CD4-positive, alpha-beta memory T cell (primary cell): ENCODE measurements at regions not wholly inside any gene's neighbourhood (a gene's known extent, or its start where the extent isn't known, plus 50 kb on each side); places are given as distances from the start of the nearest gene placed in this dataset.
"Not testable (repeated sequence)": the region's sequence is repeated elsewhere in the genome, so short reads cannot be mapped to it uniquely, and the experiment has no call there.

Experiments
- CTCF ChIA-PET: fragments of 350-600 bp; sonication (Branson Sonifier 250); formaldehyde crosslinking; loops from one replicate; lab custom pipeline; 2021; ENCODE audit warnings: inconsistent platforms; ENCODE audit not compliant: partially characterized antibody; lab: Charles Lee
- POLR2A ChIA-PET: fragments of 350-600 bp; sonication (Branson Sonifier 250); formaldehyde crosslinking; loops from one replicate; lab custom pipeline; 2021; ENCODE audit not compliant: partially characterized antibody; lab: Charles Lee
- DNase-seq, 5 donors: peaks; one replicate each; pipeline versions ENCODE4 v3.0.0 to v3.0.0-alpha.2; 2020 to 2022; ENCODE audit warnings: mixed read lengths in 1 of 5
- H3K27ac ChIP-seq: one replicate; pipeline ENCODE4 v1.7.0; 2013; ENCODE audit warnings: low read depth, low read length
- H3K27me3 ChIP-seq: 2 replicates; pipeline ENCODE4 v1.7.0; 2013; ENCODE audit warnings: mild to moderate bottlenecking, low read length, moderate library complexity; ENCODE audit not compliant: insufficient read depth
- H3K36me3 ChIP-seq: 2 replicates; pipeline ENCODE4 v1.7.0; 2013; ENCODE audit warnings: mild to moderate bottlenecking, low read length, moderate library complexity; ENCODE audit not compliant: insufficient read depth
- H3K4me1 ChIP-seq: 2 replicates; pipeline ENCODE4 v1.7.0; 2013; ENCODE audit warnings: mild to moderate bottlenecking, low read length, moderate library complexity; ENCODE audit not compliant: insufficient read depth
- H3K4me3 ChIP-seq, 2 donors: one replicate each; pipeline ENCODE4 v1.7.0; 2013; ENCODE audit warnings: low read length in 2 of 2, mild to moderate bottlenecking in 1 of 2
- H3K9me3 ChIP-seq, 2 donors: one replicate each; pipeline ENCODE4 v1.7.0; 2013; ENCODE audit warnings: low read length in 2 of 2, control low read depth in 1 of 2; ENCODE audit not compliant: control insufficient read depth in 1 of 2
- H3K27ac Mint-ChIP-seq, 7 donors: one replicate each; pipeline ENCODE4 v1.8.0; 2020 to 2021; ENCODE audit warnings: mixed read lengths in 7 of 7, mild to moderate bottlenecking in 6 of 7, inconsistent platforms in 3 of 7, moderate library complexity in 3 of 7
- H3K27me3 Mint-ChIP-seq, 2 donors: one replicate each; pipeline ENCODE4 v1.8.0; 2020 to 2021; ENCODE audit warnings: mixed read lengths in 2 of 2
- H3K36me3 Mint-ChIP-seq, 2 donors: one replicate each; pipeline ENCODE4 v1.8.0; 2020 to 2021; ENCODE audit warnings: mixed read lengths in 2 of 2, inconsistent platforms in 1 of 2, mild to moderate bottlenecking in 1 of 2
- H3K4me1 Mint-ChIP-seq, 4 donors: one replicate each; pipeline ENCODE4 v1.8.0; 2020 to 2021; ENCODE audit warnings: mixed read lengths in 4 of 4, mild to moderate bottlenecking in 1 of 4
- H3K4me3 Mint-ChIP-seq, 8 donors: one replicate each; pipeline ENCODE4 v1.8.0; 2020 to 2021; ENCODE audit warnings: mixed read lengths in 8 of 8, mild to moderate bottlenecking in 7 of 8, moderate library complexity in 6 of 8, inconsistent platforms in 3 of 8
- H3K9me3 Mint-ChIP-seq, 8 donors: one replicate each; pipeline ENCODE4 v1.8.0; 2020 to 2021; ENCODE audit warnings: mixed read lengths in 8 of 8, mild to moderate bottlenecking in 5 of 8, inconsistent platforms in 3 of 8, moderate library complexity in 1 of 8
- intact Hi-C: fragments of 100-400 bp; cut with micrococcal nuclease; formaldehyde crosslinking; loops from one replicate; pipeline ENCODE4 v1.15.1; 2023

GRCh38 chr6:84596488-84596887 lies 167.9 kb downstream of the TBX18 start:
- H3K36me3 Mint-ChIP-seq = no peaks in the 10 kb centered on the region
- no peak overlapping the region for H3K27ac Mint-ChIP-seq
- no peaks in the 10 kb centered on the region for H3K4me1 Mint-ChIP-seq
- H3K27me3 Mint-ChIP-seq = no peaks in the 10 kb centered on the region
- Histone ChIP-seq H3K4me3 (no peak overlapping the region), H3K9me3 (no peaks in the 10 kb centered on the region), H3K27ac (no peak overlapping the region), H3K27me3 (no peaks in the 10 kb centered on the region), H3K4me1 (no peaks in the 10 kb centered on the region), H3K36me3 (no peaks in the 10 kb centered on the region)
- DNase-seq = no peak
- intact Hi-C loops = no loop called here
- ChIA-PET CTCF (no interaction called here), POLR2A (no interaction called here)
- peaks cover 0 to 5% (median 3%) of the 10 kb centered on the region in 8 donors for H3K9me3 Mint-ChIP-seq
- H3K4me3 Mint-ChIP-seq = no peak overlapping the region

GRCh38 chr6:84588697-84589080 lies 175.7 kb downstream of the TBX18 start:
- Mint-ChIP-seq H3K4me3 (peak overlapping the region in 1 of 8 donors; percentile 26), H3K9me3 (peaks cover 0 to 6% (median 1%) of the 10 kb centered on the region in 8 donors), H3K27ac (no peak overlapping the region), H3K4me1 (peaks cover 0 to 2% (median 0%) of the 10 kb centered on the region in 4 donors), H3K27me3 (no peaks in the 10 kb centered on the region), H3K36me3 (no peaks in the 10 kb centered on the region)
- no peaks in the 10 kb centered on the region for H3K4me1 ChIP-seq
- POLR2A ChIA-PET = no interaction called here
- H3K36me3 ChIP-seq = no peaks in the 10 kb centered on the region
- CTCF ChIA-PET = no interaction called here
- no peak for DNase-seq
- no peak overlapping the region for H3K27ac ChIP-seq
- H3K4me3 ChIP-seq = no peak overlapping the region
- H3K9me3 ChIP-seq = no peaks in the 10 kb centered on the region
- intact Hi-C loops = no loop called here
- H3K27me3 ChIP-seq = no peaks in the 10 kb centered on the region

- intact Hi-C loops, H3K36me3 ChIP-seq, H3K36me3 Mint-ChIP-seq, H3K9me3 Mint-ChIP-seq, H3K27ac Mint-ChIP-seq, H3K27me3 Mint-ChIP-seq, H3K27ac ChIP-seq, H3K27me3 ChIP-seq, H3K4me1 Mint-ChIP-seq, H3K4me3 ChIP-seq, CTCF ChIA-PET, H3K9me3 ChIP-seq, DNase-seq, POLR2A ChIA-PET, H3K4me1 ChIP-seq: not testable (repeated sequence)
- H3K4me3 Mint-ChIP-seq = peak overlapping the region in 2 of 8 donors; percentile 26 to 28
Observed at GRCh38 chr6:84587994-84588696, 176.3 kb downstream of the TBX18 start.

GRCh38 chr6:84587202-84587940 lies 177.0 kb downstream of the TBX18 start:
- H3K9me3 ChIP-seq, H3K27ac Mint-ChIP-seq, H3K27me3 Mint-ChIP-seq, CTCF ChIA-PET, H3K36me3 Mint-ChIP-seq, H3K4me1 ChIP-seq, H3K4me1 Mint-ChIP-seq, H3K9me3 Mint-ChIP-seq, H3K4me3 ChIP-seq, POLR2A ChIA-PET, H3K36me3 ChIP-seq, DNase-seq, H3K27me3 ChIP-seq, H3K27ac ChIP-seq, H3K4me3 Mint-ChIP-seq, intact Hi-C loops: not testable (repeated sequence)

- Histone ChIP-seq H3K36me3 (no peaks in the 10 kb centered on the region), H3K27me3 (no peaks in the 10 kb centered on the region), H3K27ac (no peak overlapping the region), H3K4me3 (no peak overlapping the region), H3K9me3 (no peaks in the 10 kb centered on the region), H3K4me1 (no peaks in the 10 kb centered on the region)
- ChIA-PET CTCF (no interaction called here), POLR2A (no interaction called here)
- Mint-ChIP-seq H3K27me3 (no peaks in the 10 kb centered on the region), H3K36me3 (no peaks in the 10 kb centered on the region), H3K4me3 (no peak overlapping the region), H3K27ac (no peak overlapping the region), H3K9me3 (peaks cover 2 to 8% (median 4%) of the 10 kb centered on the region in 8 donors), H3K4me1 (peaks cover 0 to 2% (median 0%) of the 10 kb centered on the region in 4 donors)
- no peak for DNase-seq
- intact Hi-C loops = no loop called here
Observed at GRCh38 chr6:84583784-84584183, 180.6 kb downstream of the TBX18 start.

- no peaks in the 10 kb centered on the region for H3K27me3 Mint-ChIP-seq
- DNase-seq = no peak
- H3K4me1 ChIP-seq = no peaks in the 10 kb centered on the region
- ChIA-PET CTCF (no interaction called here), POLR2A (no interaction called here)
- no peaks in the 10 kb centered on the region for H3K36me3 ChIP-seq
- no peak overlapping the region for H3K4me3 ChIP-seq
- peaks cover 2 to 7% (median 4%) of the 10 kb centered on the region in 8 donors for H3K9me3 Mint-ChIP-seq
- intact Hi-C loops = no loop called here
- H3K9me3 ChIP-seq = no peaks in the 10 kb centered on the region
- H3K4me1 Mint-ChIP-seq = no peaks in the 10 kb centered on the region
- H3K27ac ChIP-seq = no peak overlapping the region
- no peaks in the 10 kb centered on the region for H3K36me3 Mint-ChIP-seq
- no peak overlapping the region for H3K27ac Mint-ChIP-seq
- no peak overlapping the region for H3K4me3 Mint-ChIP-seq
- H3K27me3 ChIP-seq = no peaks in the 10 kb centered on the region
Observed at GRCh38 chr6:84582997-84583396, 181.4 kb downstream of the TBX18 start.

- Mint-ChIP-seq H3K4me1 (no peaks in the 10 kb centered on the region), H3K27me3 (no peaks in the 10 kb centered on the region), H3K9me3 (peaks cover 2 to 6% (median 4%) of the 10 kb centered on the region in 8 donors), H3K4me3 (no peak overlapping the region), H3K27ac (no peak overlapping the region), H3K36me3 (no peaks in the 10 kb centered on the region)
- POLR2A ChIA-PET = no interaction called here
- Histone ChIP-seq H3K27me3 (no peaks in the 10 kb centered on the region), H3K4me1 (no peaks in the 10 kb centered on the region), H3K9me3 (no peaks in the 10 kb centered on the region), H3K4me3 (no peak overlapping the region), H3K27ac (no peak overlapping the region), H3K36me3 (no peaks in the 10 kb centered on the region)
- intact Hi-C loops = no loop called here
- DNase-seq = no peak
- CTCF ChIA-PET = no interaction called here
Observed at GRCh38 chr6:84581494-84582259, 182.7 kb downstream of the TBX18 start.
